Muscle of leg (tissue), 3 donors: ENCODE measurements at regions not wholly inside any gene's neighbourhood (a gene's known extent, or its start where the extent isn't known, plus 50 kb on each side); places are given as distances from the start of the nearest gene placed in this dataset.
A peak's percentile ranks its signal among the peaks of the same experiment; 100 is the strongest.
"Not testable (repeated sequence)": the region's sequence is repeated elsewhere in the genome, so short reads cannot be mapped to it uniquely, and the experiment has no call there.

Experiments
- DNase-seq: peaks from one replicate; pipeline ENCODE4 v3.0.0; 2013
- H3K27ac ChIP-seq: one replicate; pipeline ENCODE4 v1.5.1; 2013; ENCODE audit warnings: mild to moderate bottlenecking, low read length, control low read depth
- H3K27me3 ChIP-seq: one replicate; pipeline ENCODE4 v1.6.1; 2013; ENCODE audit warnings: low read length; ENCODE audit not compliant: control insufficient read depth, insufficient read depth
- H3K36me3 ChIP-seq: one replicate; pipeline ENCODE4 v1.6.1; 2013; ENCODE audit warnings: low read length; ENCODE audit not compliant: control insufficient read depth, insufficient read depth
- H3K4me1 ChIP-seq: one replicate; pipeline ENCODE4 v1.6.1; 2013; ENCODE audit warnings: low read length; ENCODE audit not compliant: control insufficient read depth, insufficient read depth
- H3K4me3 ChIP-seq: one replicate; pipeline ENCODE4 v1.5.1; 2013; ENCODE audit warnings: low read length, control low read depth
- H3K9me3 ChIP-seq: replicated peaks from 2 replicates; pipeline ENCODE4 v1.6.1; 2013; ENCODE audit warnings: low read depth, low read length; ENCODE audit not compliant: control insufficient read depth
- WGBS: methylation state at CpG from one replicate; pipeline ENCODE4 v1.1.5; 2013; ENCODE audit warnings: missing lambda C conversion rate; ENCODE audit not compliant: insufficient coverage; 5-methylcytosine and 5-hydroxymethylcytosine counted together

DNA sequence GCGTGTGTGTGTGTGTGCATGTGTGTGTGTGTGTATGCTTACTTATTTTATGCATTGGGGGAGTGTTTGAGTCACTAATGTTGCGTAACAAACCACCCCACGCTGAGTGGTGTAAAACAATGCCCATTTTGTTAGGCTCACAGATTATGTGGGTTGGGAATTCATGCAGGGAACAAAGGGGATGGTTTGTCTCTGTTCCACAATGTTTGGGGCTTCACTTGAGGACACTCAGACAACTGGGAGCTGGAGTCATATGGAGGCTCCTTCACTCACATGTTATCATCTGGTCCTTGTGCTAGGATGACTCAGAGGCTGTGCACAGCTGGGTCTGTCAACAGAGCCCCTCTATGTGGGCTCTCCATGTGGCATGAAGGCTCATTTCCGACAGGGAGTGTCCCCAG lies 51.3 kb upstream of the LARGE1 start:
- DNase-seq = peak; percentile 21

GRCh38 chr22:33975841-33976240 lies 55.6 kb upstream of the LARGE1 start:
- no peaks in the 10 kb centered on the region for H3K9me3 ChIP-seq
- no peak for DNase-seq
- WGBS = no CpG with 5 or more reads among the region's 3 CpGs
- H3K27ac ChIP-seq = no peak overlapping the region
- H3K4me1 ChIP-seq = peaks cover 2% of the 10 kb centered on the region
- H3K36me3 ChIP-seq = no peaks in the 10 kb centered on the region
- no peak overlapping the region for H3K4me3 ChIP-seq
- peaks cover 2% of the 10 kb centered on the region for H3K27me3 ChIP-seq

More for the DNA sequence above, 51.3 kb upstream of the LARGE1 start:
- H3K27ac ChIP-seq = no peak overlapping the region
- H3K4me3 ChIP-seq = no peak overlapping the region
- WGBS = 46% methylated on average over 3 of the region's 4 CpGs
- H3K4me1 ChIP-seq = peaks cover 2% of the 10 kb centered on the region
- H3K9me3 ChIP-seq = no peaks in the 10 kb centered on the region
- no peaks in the 10 kb centered on the region for H3K36me3 ChIP-seq
- H3K27me3 ChIP-seq = peaks cover 2% of the 10 kb centered on the region

GRCh38 chr22:33983558-33983957 lies 63.3 kb upstream of the LARGE1 start:
- H3K27me3 ChIP-seq = no peaks in the 10 kb centered on the region
- DNase-seq = no peak
- no peak overlapping the region for H3K27ac ChIP-seq
- H3K4me3 ChIP-seq = no peak overlapping the region
- H3K9me3 ChIP-seq = no peaks in the 10 kb centered on the region
- H3K4me1 ChIP-seq = peaks cover 6% of the 10 kb centered on the region
- no peaks in the 10 kb centered on the region for H3K36me3 ChIP-seq

DNA sequence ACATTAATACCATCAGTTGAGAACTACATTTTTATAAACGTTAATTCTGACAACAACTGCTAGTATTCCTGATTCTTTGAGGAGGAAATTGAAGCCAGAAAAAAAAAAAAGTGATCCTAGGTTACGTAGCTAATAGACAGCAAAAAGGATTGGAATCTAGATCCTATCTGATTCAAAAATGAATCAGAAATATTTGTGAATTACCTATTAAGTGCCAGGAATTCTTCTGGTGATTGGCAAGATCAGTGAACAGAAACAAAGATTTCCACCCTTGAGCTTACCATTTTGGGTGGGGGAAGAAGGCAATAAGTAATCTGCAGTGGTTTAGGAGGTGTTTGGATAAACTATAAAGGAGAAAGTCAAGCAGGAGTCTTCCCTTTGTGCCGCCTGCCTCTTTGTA lies 63.9 kb upstream of the LARGE1 start:
- DNase-seq = no peak
- H3K4me1 ChIP-seq = peaks cover 6% of the 10 kb centered on the region
- WGBS = 60% methylated on average over 1 of the region's 3 CpGs
- no peaks in the 10 kb centered on the region for H3K36me3 ChIP-seq
- no peaks in the 10 kb centered on the region for H3K27me3 ChIP-seq
- H3K9me3 ChIP-seq = no peaks in the 10 kb centered on the region
- no peak overlapping the region for H3K4me3 ChIP-seq
- H3K27ac ChIP-seq = no peak overlapping the region

GRCh38 chr22:33984656-33985285 lies 64.5 kb upstream of the LARGE1 start:
- H3K4me3 ChIP-seq = no peak overlapping the region
- peak; percentile 8 for DNase-seq
- no peaks in the 10 kb centered on the region for H3K27me3 ChIP-seq
- no peaks in the 10 kb centered on the region for H3K36me3 ChIP-seq
- WGBS = 41% methylated on average over 5 of the region's 8 CpGs
- H3K27ac ChIP-seq = no peak overlapping the region
- H3K9me3 ChIP-seq = no peaks in the 10 kb centered on the region
- H3K4me1 ChIP-seq = peaks cover 6% of the 10 kb centered on the region

DNA sequence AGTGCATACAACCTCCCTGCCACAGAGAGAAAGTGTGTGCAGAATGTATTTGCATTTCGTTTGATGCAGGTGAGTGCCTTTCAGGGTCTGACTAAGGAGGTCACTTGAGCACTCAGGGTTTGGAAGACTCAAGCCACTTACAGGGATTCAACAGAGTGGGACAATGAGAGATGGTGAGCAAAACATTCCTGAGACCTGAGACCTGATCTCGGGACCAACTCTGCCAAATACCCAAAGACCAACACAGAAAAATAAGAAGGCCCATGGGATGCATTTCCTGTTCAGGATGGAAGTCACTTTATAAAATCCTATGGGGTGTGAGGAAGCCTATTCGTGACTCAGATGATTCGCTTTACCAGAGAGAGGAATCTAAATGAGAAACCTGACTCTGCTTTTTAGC lies 65.2 kb upstream of the LARGE1 start:
- Histone ChIP-seq H3K36me3 (no peaks in the 10 kb centered on the region), H3K9me3 (no peaks in the 10 kb centered on the region), H3K27me3 (no peaks in the 10 kb centered on the region), H3K4me1 (peaks cover 6% of the 10 kb centered on the region), H3K27ac (no peak overlapping the region), H3K4me3 (no peak overlapping the region)
- WGBS = 60% methylated on average over 1 of the region's 4 CpGs
- DNase-seq = no peak

- Histone ChIP-seq H3K27me3 (no peaks in the 10 kb centered on the region), H3K9me3 (no peaks in the 10 kb centered on the region), H3K36me3 (no peaks in the 10 kb centered on the region), H3K4me3 (no peak overlapping the region), H3K4me1 (peaks cover 6% of the 10 kb centered on the region), H3K27ac (no peak overlapping the region)
- 33% methylated on average over 1 of the region's 6 CpGs for WGBS
- no peak for DNase-seq
Measured at GRCh38 chr22:33986167-33986771, 66.0 kb upstream of the LARGE1 start.

- Histone ChIP-seq H3K4me3 (no peak overlapping the region), H3K36me3 (no peaks in the 10 kb centered on the region), H3K27ac (no peak overlapping the region), H3K4me1 (peaks cover 6% of the 10 kb centered on the region), H3K9me3 (no peaks in the 10 kb centered on the region), H3K27me3 (no peaks in the 10 kb centered on the region)
- 18% methylated on average over 4 of the region's 5 CpGs for WGBS
- DNase-seq = no peak
Measured at GRCh38 chr22:33986954-33987353, 66.7 kb upstream of the LARGE1 start.

- H3K27ac ChIP-seq, H3K27me3 ChIP-seq, H3K36me3 ChIP-seq, DNase-seq, H3K4me1 ChIP-seq, H3K4me3 ChIP-seq, H3K9me3 ChIP-seq: not testable (repeated sequence)
- WGBS = 97% methylated on average over 4 of the region's 7 CpGs
Measured at GRCh38 chr22:33989263-33989662, 69.0 kb upstream of the LARGE1 start.

DNA sequence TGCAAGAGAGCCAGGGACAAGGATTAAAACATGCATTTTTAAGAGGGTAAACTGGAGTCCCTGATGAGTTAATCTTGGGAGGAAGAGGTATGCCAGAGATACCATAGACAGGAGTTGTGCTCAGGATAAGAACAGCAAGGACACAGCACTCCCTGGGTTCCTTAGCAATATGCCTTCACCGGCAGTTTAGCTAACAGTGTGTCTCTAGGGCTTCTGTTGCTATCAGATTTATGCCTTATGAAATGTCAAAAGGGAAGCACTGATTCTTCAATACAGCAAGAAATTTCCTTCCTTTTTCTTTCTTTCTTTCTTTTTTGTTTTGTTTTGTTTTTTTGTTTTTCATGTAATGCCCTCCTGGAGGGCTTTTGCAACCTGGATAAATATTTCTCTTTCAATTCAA lies 71.3 kb upstream of the LARGE1 start:
- Histone ChIP-seq H3K4me3 (no peak overlapping the region), H3K27ac (no peak overlapping the region), H3K36me3 (no peaks in the 10 kb centered on the region), H3K27me3 (no peaks in the 10 kb centered on the region), H3K9me3 (no peaks in the 10 kb centered on the region), H3K4me1 (no peaks in the 10 kb centered on the region)
- no peak for DNase-seq
- no CpG with 5 or more reads among the region's 1 CpG for WGBS

GRCh38 chr22:33996824-33997223 lies 76.5 kb upstream of the LARGE1 start:
- no peak for DNase-seq
- no CpG with 5 or more reads among the region's 3 CpGs for WGBS

More at GRCh38 chr22:33996824-33997223, 76.5 kb upstream of the LARGE1 start:
- no peaks in the 10 kb centered on the region for H3K36me3 ChIP-seq
- H3K9me3 ChIP-seq = no peaks in the 10 kb centered on the region
- no peaks in the 10 kb centered on the region for H3K4me1 ChIP-seq
- H3K4me3 ChIP-seq = no peak overlapping the region
- H3K27ac ChIP-seq = no peak overlapping the region
- H3K27me3 ChIP-seq = no peaks in the 10 kb centered on the region
